Mammary epithelial cell (primary cell): ENCODE measurements at regions not wholly inside any gene's neighbourhood (a gene's known extent, or its start where the extent isn't known, plus 50 kb on each side); places are given as distances from the start of the nearest gene placed in this dataset.

Experiments
- CTCF ChIP-seq, 2 donors: IDR thresholded peaks in 1 of 2; conservative IDR thresholded peaks in 1 of 2; 2 replicates each; pipeline ENCODE4 v1.5.1; 2011 to 2012; ENCODE audit warnings: inconsistent platforms in 2 of 2, low read length in 2 of 2, mild to moderate bottlenecking in 2 of 2, control low read depth in 1 of 2, low read depth in 1 of 2; ENCODE audit not compliant: insufficient read depth in 1 of 2; ENCODE audit errors: extremely low read depth in 1 of 2
- EZH2 ChIP-seq: IDR thresholded peaks from 2 replicates; pipeline ENCODE4 v1.6.1; 2012; ENCODE audit warnings: low read length, inconsistent platforms, borderline replicate concordance

- TF ChIP-seq EZH2, result no peak
- no peak for TF ChIP-seq CTCF (conservative IDR thresholded peaks at IDR 0.05 in 1 of 2, IDR thresholded peaks at IDR 0.05 in 1 of 2; ENCODE audit: extremely low read depth in 1 of 2, insufficient read depth in 1 of 2, low read depth in 1 of 2, low read length in 2 of 2)
These were observed 476.2 kb downstream of the FSCB start for GRCh38 chr14:44030831-44031383.
